Hepatic stellate cell (primary cell): ENCODE measurements at regions not wholly inside any gene's neighbourhood (a gene's known extent, or its start where the extent isn't known, plus 50 kb on each side); places are given as distances from the start of the nearest gene placed in this dataset.
A peak's percentile ranks its signal among the peaks of the same experiment; 100 is the strongest.
"Not testable (repeated sequence)": the region's sequence is repeated elsewhere in the genome, so short reads cannot be mapped to it uniquely, and the experiment has no call there.

Experiments
- DNase-seq: peaks from one replicate; pipeline ENCODE4 v3.0.0; 2011; ENCODE audit warnings: low spot score

DNA sequence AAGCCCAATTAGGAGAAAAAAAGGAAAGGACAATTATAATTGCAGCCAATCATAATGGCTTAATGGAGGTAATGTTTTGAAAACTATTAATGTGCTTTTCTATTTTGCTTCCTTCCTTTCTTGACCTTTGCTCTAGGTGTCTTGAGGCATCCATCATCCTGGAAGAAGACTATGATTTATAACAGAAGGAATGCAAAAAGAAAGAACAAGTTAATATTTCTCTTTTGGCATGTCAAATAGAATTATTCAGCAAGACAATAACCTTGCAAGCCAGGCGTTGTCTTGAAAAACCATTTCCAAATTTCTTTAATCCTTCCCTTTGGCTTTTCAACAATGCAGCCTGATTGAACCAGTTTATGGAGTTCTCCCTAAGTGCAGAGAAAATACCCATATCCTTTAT is 107.7 kb upstream of the USP24 start:
- DNase-seq, result no peak

DNA sequence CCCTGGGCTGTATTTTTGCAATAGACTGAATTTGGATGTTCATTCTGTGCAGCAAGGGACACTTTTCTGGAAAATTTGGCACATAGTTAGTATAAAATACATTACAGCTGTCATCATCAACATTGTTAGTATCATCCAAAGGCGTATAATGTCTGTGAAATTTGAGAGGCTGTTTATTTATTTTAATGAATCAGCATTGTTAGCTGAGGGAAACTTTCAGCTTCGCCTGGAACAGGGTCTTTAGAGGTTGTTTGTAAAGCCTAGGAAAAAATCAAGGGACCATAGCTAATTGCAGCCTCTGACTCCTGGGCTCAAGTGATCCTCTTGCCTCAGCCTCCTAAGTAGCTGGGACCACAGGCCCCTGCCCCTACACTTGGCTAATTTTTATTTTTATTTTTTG is 106.8 kb upstream of the USP24 start:
- DNase-seq, result no peak

DNA sequence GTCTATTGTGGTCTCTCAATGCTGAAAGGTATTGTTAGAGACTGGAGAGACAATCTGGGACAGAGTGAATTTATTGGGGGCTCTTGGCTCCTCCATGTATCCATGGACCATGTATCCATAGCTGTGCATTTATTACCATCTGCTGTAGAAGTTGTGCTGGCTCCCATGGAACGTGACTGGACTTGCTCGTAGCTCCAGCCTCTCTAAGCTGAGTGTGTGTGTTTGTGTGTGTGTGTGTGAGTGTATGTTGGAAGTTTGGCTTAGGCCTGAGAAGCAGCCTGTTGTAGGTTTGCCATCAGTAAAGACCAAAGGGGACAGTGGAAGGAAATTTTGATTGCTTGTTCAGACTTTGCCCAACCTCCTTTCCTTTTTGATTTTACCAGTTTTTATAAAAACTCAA is 105.7 kb upstream of the USP24 start:
- DNase-seq, result no peak

DNA sequence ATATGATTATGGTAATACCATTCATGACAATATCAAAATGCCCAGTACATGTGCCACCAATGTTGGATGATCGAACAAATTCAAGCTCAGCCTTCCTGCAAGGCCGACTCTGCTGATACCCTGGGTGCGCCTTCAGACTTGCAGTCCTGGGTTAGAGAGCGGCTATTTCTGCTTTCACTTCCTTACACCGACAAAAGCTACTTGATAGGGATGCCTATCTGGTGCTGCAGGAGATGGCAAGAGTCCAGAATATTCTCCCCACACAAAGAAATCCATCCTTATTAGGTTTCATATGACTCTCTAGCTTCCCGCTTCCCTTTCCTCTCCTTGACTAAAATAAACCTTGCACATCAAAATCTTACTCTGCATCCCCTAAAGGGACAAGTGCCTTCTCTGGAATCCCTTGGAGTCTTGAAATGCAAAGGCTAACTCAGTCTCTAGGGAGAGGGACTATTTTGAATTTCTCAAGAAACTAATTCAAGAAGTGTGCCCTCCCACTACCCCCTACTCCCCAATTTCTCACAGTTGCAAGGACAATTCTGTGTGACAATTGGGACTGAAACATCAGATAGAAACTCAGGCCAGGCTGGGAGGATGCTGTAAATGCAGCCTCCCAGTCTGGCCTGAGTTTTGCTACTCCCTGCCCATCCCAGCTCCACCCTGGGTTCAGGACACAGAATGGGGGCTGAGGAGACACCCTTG is 103.1 kb upstream of the USP24 start:
- peak; percentile 22 for DNase-seq

DNA sequence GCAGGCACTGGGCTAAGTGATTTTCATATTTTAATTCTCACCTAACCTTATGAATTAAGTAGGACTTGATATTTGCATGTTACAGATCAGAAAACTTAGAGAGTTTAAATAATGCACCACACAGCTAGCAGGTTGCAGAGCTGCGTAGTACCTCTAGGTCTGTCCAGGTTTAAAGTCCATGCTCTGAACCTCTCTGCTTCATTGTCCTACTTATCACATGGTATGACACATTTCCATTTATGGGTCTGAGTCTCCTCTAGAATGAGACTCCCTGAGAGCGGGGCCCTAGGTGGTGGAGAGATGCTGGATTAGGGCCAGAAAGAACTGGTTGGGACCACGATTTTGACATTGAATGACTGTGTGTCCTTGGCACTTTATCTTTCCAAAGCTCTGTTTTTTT is 102.5 kb upstream of the USP24 start:
- DNase-seq, result no peak

DNA sequence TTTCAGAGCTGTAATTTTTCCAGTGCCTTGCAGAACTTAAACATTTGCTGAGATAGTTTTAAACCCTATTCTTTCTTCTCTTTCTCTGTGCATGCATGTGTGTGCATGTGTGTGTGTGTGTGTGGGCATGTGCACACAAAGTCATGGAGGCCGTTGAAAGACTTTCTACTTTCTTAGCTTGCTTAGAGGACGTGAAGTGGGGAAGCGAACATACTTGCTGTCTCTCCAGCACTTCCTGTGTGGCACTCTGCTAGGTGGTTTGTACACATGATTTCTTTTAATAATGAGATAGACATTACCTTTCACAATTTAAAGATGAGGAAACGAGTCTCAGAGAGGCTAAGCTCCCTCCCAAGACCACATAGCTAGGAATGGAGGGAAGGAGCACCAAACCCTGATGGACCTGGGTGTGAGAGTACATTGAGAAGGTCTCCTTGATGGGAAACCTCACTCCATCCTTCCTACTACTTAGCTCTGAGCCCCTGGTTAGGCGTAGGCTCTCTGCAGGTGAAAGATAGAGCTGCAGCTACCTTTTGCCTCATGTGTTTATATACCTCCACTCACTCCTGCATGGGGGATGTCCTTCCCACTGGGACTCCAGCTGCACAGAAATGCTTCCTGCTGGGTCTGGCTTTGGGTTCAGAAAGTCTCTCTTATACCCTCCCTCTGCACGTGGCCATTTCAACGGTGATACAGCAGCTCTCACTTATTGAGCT is 101.9 kb upstream of the USP24 start:
- no peak for DNase-seq

DNA sequence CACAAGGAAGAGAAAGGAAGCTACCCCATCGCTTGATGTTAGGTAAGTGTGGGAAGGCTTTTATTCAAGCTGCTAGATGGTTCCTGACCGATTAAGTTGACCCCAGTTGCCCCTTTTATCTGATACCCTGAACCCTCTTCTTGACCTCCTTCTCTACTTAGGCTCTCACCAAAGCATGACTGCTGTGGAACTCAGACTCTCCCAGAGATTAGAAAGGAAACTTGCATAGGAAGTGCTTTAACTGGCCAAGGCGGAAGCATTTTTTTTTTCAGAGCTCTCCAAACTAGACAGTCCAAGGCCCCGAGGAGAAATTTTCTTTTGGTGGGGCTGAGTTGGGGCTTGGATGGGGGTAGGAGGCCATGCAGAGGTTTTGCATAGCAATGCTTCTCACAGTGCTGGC is 101.3 kb upstream of the USP24 start:
- DNase-seq, result no peak

DNA sequence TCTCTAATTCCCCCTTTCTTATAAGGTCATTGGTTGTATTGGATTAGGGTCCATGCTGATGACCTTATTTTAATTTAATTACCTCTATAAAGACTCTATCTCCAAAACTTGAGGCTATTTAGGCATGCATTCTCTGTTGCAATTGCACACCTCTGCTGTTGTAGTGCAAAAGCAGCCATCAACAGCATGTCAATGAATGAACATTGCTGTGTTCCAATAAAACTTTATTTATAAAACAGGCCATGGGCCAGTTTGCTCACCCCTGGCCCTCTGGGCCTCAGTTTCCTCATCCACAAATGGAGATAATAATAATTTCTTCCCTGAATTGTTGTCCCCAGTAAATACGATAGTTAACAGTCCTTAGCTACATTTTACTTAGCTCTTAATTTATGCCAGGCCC is 100.4 kb upstream of the USP24 start:
- no peak for DNase-seq

DNA sequence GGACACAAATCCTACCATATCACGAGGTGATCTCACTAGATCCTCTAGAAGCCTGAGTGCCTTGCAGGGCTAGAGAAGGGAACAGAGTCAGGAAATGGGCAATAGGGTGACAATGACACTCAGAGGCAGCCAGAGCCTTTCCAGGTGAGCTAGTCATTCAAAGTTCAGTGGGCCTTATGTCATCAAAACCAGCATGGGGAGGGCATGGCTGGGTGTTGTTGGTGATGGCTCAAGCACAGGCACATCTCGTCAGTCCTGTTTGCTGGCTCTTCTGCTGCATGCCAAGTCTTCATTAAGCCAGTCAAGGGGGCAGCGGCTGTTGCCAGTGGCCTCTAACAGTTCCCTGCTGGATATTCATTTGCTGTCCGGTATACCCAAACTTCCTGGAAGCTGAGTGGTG is 99.6 kb upstream of the USP24 start:
- DNase-seq, result no peak

DNA sequence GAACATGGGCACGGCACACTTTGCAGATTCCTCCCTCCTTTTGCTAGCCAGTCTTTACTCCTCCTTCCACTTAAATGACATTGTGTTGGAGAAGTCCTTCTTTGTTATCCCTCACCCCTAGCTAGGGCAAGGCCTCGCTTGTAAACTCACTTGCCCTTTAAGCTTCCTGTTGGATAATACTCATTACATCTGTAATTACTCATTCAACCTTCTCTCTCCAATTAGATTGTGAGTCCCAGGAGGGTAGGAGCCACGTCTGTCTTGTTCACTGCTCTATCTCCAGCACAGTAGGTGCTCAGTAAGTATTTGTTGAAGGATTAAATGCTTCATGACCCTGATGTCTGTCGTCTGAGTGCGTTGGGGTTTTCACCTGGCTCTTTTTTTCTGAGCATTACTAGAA is 98.7 kb upstream of the USP24 start:
- no peak for DNase-seq

DNA sequence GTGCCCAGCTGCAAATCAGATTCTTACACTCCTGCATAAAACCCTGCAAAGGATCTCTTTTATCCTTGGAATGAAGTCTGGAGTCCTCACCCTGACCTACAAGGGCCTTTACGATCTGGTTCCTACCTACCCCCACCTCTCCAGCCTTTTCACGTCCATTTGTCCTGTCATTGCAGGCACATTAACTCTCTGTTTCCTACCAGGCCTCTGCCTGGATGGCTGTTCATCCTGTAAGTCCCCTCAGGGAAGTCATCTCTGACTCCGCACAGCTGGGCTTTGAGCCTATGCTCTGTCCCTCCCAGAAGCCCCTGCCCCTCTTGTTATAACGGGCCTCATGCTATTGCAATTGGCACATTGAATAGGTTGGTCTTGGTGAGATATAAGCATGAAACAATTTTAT is 96.8 kb upstream of the USP24 start:
- DNase-seq, result no peak

DNA sequence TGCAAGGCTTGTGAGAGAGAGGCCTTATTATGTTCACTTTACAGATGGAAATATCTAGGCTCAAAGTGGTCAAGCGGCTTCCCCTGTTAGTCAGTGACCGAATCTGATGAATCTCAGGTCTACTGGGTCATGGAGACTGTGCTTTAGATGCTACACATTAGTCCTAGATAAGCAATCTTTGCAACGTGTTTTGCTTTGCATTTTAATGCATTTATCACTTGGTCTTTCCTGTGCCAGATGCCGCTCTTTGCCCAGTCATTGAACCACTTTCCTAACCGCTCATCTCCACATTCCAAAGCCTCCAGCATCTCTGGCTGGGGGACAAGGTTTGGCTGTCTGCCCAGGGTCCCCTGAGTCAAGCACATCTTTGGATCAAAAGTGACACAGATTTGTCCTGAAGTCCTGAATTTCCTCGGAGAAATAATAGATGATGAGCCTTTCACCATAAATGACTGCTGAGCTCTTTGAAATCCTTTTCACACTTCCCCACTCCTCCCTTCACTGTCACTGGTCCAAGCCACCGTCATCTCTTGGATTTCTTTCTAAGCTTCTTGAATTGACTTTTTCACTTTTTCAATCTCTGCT is 96.0 kb upstream of the USP24 start:
- DNase-seq, result peak; percentile 35

DNA sequence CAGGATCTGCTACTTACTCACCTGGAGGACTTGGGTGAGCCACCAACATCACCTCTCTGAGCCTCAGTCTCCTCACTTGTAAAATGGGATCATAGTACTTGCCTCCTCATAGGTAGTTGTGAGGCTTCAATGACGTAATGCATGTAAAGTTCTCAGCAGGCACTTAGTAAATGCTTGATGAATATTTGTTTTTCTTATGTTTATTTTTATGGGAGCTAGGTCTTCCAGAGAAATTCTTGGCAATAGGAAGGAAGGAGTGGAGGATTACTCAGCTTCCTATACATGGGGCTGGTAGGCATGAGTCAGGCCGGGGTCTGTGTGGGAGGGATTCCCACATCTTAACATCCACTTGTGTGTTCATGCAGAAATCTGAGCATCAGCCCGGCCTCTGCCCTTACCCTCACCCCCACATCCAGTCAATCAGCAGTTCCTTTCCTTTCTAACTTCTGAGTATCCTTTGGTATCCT is 95.4 kb upstream of the USP24 start:
- peak; percentile 89 for DNase-seq

DNA sequence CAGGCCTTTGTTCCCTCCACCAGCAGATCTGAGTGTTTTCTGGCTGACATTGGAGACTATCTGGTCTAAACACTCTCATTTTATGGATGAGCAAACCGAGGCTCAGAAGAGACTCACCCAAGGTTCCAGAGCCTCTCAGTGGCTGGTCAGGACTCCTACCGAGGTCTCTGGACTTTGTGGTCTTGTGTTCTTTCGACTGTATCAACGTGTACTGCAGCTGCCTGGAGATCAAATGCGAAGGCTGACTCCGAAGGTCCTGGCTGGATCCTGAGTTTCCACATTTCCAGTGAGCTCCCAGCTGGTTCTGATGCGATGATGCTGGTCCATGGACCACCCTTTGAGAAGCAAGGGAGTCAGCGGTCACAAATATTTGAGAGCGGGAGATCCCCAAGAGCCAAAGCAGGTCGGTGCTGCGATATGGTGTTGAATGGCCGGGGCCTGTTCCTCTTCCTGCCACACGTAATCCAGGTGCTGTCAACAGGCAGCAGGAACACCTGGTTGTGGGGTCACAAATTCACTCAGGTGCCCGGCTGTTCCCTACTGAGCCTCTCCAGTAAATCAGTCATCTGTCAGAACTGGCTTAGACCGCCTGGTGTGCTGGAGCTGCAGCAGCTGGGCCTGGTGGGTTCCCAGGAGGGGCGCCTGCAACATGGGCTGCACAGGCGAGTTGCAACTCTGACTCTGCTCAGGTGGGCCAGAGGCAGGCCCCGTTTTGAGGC is 94.8 kb upstream of the USP24 start:
- DNase-seq, result no peak

DNA sequence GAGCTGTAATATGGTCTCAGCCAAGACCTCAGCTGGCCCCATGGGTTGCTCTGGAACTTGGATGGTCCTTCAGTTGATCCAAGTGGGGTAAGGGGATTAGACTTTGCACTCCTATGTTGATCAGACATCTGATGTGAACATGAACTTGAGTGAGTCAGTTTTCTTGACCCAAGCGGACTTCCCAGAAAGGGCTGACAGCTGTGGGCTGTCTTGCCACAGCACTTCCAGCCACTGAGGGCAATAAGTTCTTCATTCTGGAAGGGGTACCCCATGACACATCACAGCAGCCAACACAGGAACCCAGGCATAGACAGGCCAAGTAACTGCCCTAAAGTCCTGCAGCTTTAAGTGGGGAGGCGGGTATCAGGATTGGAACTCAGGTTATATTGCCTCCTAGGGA is 93.9 kb upstream of the USP24 start:
- no peak for DNase-seq

DNA sequence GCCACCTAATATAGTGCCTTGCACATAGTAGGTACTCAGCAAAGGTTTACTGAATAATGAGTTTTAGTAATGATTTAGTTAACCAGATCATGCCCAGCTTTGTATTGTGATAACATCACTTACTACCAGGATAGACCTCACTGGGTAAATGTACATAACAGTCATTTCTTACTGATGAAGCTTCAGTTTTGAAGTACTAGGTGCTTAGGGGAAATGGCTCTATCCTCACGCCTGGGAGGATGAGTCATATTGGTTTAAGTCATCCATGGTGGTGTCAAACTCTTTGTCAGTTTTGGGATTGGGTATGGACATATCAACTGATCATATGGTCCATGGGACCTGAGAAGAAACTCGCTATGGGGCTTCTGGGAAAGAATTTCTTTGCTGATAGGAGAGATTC is 90.6 kb upstream of the USP24 start:
- DNase-seq, result no peak

DNA sequence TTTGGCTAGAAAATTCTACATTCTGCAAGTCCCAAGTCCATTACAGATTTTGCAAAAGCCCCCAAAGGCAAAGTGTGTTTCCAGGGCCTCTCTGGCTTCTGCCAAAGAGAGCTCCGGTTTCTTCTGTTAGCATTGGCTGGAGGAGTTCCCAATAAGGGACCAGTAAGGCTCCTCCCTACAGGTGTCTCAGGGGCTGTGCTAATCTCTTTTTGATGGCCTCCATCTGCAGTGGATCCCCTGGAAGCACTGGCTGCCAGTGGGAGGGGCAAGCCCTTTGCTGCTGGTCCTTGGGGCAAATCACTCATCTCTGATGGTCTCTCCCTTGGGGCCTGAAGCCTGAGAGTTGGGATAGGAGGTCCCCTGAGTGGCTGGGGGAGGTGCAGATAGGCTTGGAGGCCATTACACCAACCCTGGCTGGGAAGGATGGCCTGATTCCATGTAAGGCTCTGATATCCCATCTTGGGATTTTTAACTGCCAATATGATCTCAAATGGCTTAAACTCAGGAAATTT is 89.1 kb upstream of the USP24 start:
- DNase-seq, result no peak

DNA sequence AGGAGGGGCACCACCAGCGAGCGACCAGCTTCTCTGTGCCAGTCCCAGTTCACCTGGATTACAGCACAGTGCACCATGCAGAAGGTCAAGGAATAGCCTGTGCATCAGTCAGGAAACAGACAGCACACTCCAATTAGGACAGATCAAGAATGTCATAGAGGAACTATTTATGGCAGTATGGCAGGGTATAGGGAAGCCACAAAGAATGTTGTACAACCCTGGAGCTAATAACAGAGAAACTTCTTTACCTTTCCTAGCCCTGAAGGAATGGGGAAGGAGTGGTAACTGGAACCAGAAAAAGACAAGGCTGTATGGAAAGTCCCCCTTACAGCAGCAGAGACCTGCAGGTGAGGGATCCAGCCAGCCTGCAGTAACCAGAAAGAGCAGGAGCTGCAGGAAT is 87.8 kb upstream of the USP24 start:
- no peak for DNase-seq

DNA sequence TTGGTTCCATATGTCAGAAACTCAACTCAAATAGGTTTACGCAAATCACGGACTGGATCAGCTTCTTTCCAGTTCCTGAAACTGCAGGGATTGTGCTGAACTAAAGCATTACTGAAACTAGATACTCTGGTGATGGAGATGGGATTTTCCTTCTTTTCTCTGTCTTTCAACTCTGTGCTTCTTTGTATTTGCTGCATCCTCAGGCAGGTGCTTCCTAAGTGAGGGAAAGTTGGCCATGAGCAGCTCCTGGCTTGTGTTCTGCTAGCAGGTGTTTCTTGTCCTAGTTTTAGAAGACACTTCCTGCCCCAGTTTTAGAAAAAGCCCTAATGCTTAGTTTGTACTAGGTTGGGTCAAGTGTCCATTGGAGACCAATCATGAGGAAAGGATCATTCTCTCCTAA is 86.7 kb upstream of the USP24 start:
- no peak for DNase-seq

DNA sequence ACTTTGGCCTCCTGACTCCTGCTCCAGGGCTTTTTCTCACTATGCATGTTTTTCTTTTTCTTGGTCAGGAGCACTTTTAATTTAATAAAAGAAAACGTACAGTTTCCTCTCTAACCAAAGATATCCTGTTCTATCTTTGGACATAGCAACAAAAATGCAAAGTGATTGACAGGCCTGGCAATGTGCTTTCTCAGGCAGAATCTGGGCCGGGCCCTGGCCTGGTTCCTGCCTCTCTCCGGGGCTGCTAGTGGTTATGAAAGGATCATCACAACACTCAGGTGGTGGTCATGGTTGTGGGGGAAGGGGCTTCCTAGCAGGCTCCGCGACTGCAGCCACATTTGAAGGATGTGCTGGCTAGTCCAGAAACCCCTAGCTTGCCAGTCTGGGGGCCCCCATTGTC is 85.8 kb upstream of the USP24 start:
- no peak for DNase-seq

DNA sequence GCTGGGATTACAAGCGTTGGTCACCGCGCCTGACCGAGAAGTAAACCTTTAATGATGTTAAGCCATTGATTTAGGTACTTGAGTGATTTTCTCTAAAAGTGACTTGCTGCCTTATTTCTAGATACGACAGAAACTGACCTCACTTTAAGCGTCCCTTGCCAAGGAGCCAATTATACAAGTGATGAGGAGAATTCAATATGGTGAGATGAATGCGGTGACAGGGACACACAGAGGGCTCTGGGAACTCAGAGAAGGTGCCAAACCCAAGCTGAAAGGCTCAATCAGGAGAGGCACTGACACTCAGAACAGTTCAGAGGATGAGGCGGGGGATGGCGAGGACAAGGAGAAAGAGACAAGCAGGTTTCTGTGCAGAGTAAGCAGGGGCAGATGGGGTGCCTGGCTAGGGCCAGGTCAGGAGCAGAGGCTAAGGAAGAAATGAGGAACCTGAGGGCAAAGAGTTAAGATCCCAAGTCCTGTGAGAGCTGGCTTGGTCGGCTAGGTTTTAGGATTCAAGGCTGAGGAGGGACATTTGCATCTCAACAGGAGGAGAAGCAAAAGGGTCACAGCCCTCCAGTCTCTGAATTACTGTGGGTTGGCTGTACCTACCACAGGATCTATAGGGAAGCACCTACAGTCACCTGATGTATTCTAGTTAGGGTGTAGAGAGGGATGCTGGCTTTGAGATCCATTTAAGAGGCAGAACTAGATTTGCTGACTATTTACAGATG is 83.2 kb upstream of the USP24 start:
- no peak for DNase-seq

DNA sequence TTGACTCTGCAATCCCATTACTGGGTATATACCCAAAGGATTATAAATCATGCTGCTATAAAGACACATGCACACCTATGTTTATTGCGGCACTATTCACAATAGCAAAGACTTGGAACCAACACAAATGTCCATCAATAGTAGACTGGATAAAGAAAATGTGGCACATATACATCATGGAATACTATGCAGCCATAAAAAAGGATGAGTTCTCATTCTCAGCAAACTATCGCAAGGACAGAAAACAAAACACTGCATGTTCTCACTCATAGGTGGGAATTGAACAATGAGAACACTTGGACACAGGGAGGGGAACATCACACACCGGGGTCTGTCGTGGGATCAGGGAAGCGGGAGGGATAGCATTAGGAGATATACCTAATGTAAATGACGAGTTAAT is 81.1 kb upstream of the USP24 start:
- not testable (repeated sequence) for DNase-seq
